H1 (cell line): ENCODE measurements at regions not wholly inside any gene's neighbourhood (a gene's known extent, or its start where the extent isn't known, plus 50 kb on each side); places are given as distances from the start of the nearest gene placed in this dataset.

ENCODE experiments used
- CTCF ChIA-PET: fragments of 300-600 bp; sonication (Branson Sonifier 250); formaldehyde crosslinking; loops from one replicate; lab custom pipeline; 2021; ENCODE audit not compliant: partially characterized antibody; lab: Charles Lee
- POLR2A ChIA-PET: fragments of 300-600 bp; sonication (Branson Sonifier 250); formaldehyde crosslinking; loops from one replicate; lab custom pipeline; 2021; ENCODE audit warnings: inconsistent platforms; ENCODE audit not compliant: partially characterized antibody; lab: Charles Lee
- DNase-seq, 2 experiments: peaks; one replicate each; pipeline versions ENCODE4 v3.0.0 to v3.0.0-alpha.2; 2010 to 2022; ENCODE audit warnings: low spot score in 2 of 2, low read depth in 1 of 2, mixed read lengths in 1 of 2
- FAIRE-seq: peaks from 2 replicates; lab custom pipeline; 2011; peaks lifted over from hg19 to GRCh38; lab: Jason Lieb, UNC
- H2AFZ ChIP-seq: 2 replicates; pipeline ENCODE4 v1.8.1; 2012; ENCODE audit warnings: low read length, inconsistent platforms
- H2AK5ac ChIP-seq: 2 replicates; pipeline ENCODE4 v1.6.1; 2013; ENCODE audit warnings: low read depth, low read length
- H2BK120ac ChIP-seq: replicated peaks from 2 replicates; pipeline ENCODE3; 2013; ENCODE audit warnings: low read depth, low read length, inconsistent platforms
- H2BK12ac ChIP-seq: 2 replicates; pipeline ENCODE4 v1.6.1; 2013; ENCODE audit warnings: low read depth, low read length
- H2BK15ac ChIP-seq: 2 replicates; pipeline ENCODE4 v1.6.1; 2013; ENCODE audit warnings: low read length
- H2BK20ac ChIP-seq: 2 replicates; pipeline ENCODE4 v1.6.1; 2013; ENCODE audit warnings: low read length
- H2BK5ac ChIP-seq: 2 replicates; pipeline ENCODE4 v1.6.1; 2013; ENCODE audit warnings: low read depth, low read length
- H3K14ac ChIP-seq: 2 replicates; pipeline ENCODE4 v1.6.1; 2013; ENCODE audit warnings: inconsistent platforms; ENCODE audit not compliant: insufficient read length
- H3K18ac ChIP-seq: 2 replicates; pipeline ENCODE4 v1.6.1; 2013; ENCODE audit warnings: low read length; ENCODE audit errors: extremely low read depth
- H3K23ac ChIP-seq: 2 replicates; pipeline ENCODE4 v1.6.1; 2013; ENCODE audit warnings: inconsistent platforms; ENCODE audit not compliant: insufficient read length
- H3K23me2 ChIP-seq: 2 replicates; pipeline ENCODE4 v1.6.1; 2013; ENCODE audit warnings: low read depth, low read length
- H3K27ac ChIP-seq: 2 replicates; pipeline ENCODE4 v1.6.1; 2011; ENCODE audit warnings: low read depth, low read length, inconsistent platforms
- H3K27me3 ChIP-seq, 4 experiments: replicated peaks in 1 of 4; 1 replicate in 1 of 4; 2 replicates in 3 of 4; pipeline versions ENCODE4 v1.6.1 to v1.8.1; 2011 to 2013; ENCODE audit warnings: low read length in 3 of 4, mild to moderate bottlenecking in 3 of 4, inconsistent platforms in 2 of 4, mixed read lengths in 2 of 4, moderate library complexity in 1 of 4; ENCODE audit not compliant: control insufficient read depth in 3 of 4, insufficient read depth in 3 of 4; ENCODE audit errors: extremely low read depth in 1 of 4
- H3K36me3 ChIP-seq, 4 experiments: 2 replicates each; pipeline versions ENCODE4 v1.6.1 to v1.8.1; 2011 to 2013; ENCODE audit warnings: mild to moderate bottlenecking in 4 of 4, low read length in 3 of 4, moderate library complexity in 2 of 4, control low read depth in 1 of 4, inconsistent platforms in 1 of 4; ENCODE audit not compliant: insufficient read depth in 4 of 4, control insufficient read depth in 2 of 4
- H3K4ac ChIP-seq: replicated peaks from 2 replicates; pipeline ENCODE3; 2013; ENCODE audit warnings: low read length, low read depth, mixed read lengths, inconsistent platforms; ENCODE audit not compliant: insufficient read length
- H3K4me1 ChIP-seq, 4 experiments: replicated peaks in 1 of 4; 1 replicate in 1 of 4; 2 replicates in 3 of 4; pipeline versions ENCODE4 v1.6.1 to v1.8.1; 2011 to 2013; ENCODE audit warnings: low read length in 3 of 4, inconsistent platforms in 2 of 4, mixed read lengths in 1 of 4; ENCODE audit not compliant: insufficient read depth in 4 of 4, control insufficient read depth in 3 of 4
- H3K4me2 ChIP-seq, 2 experiments: 2 replicates each; pipeline versions ENCODE4 v1.6.1 to v1.8.1; 2011 to 2013; ENCODE audit warnings: low read depth in 2 of 2, low read length in 2 of 2, control low read depth in 1 of 2, inconsistent platforms in 1 of 2, mild to moderate bottlenecking in 1 of 2; ENCODE audit not compliant: insufficient read depth in 1 of 2
- H3K4me3 ChIP-seq, 4 experiments: fragments of 200-600, 300-600 bp in 1 of 4; sonication (generic), shearing (Covaris generic), sonication (Bioruptor Twin) in 1 of 4; 2 replicates each; pipeline versions ENCODE4 v1.5.1 to v1.8.1; 2011 to 2016; ENCODE audit warnings: low read length in 4 of 4, low read depth in 3 of 4, control low read depth in 2 of 4, inconsistent platforms in 2 of 4, mild to moderate bottlenecking in 2 of 4, mixed read lengths in 1 of 4, moderate library complexity in 1 of 4; ENCODE audit not compliant: insufficient read depth in 2 of 4; ENCODE audit errors: extremely low read depth in 1 of 4
- H3K56ac ChIP-seq: replicated peaks from 2 replicates; pipeline ENCODE3; 2013; ENCODE audit warnings: low read depth, mild to moderate bottlenecking, mixed read lengths, low read length, inconsistent platforms; ENCODE audit not compliant: insufficient read length
- H3K79me1 ChIP-seq: 2 replicates; pipeline ENCODE4 v1.6.1; 2013; ENCODE audit warnings: low read depth, low read length, control low read depth
- H3K79me2 ChIP-seq, 2 experiments: 2 replicates each; pipeline versions ENCODE4 v1.6.1 to v1.8.1; 2012 to 2013; ENCODE audit warnings: low read length in 2 of 2, mild to moderate bottlenecking in 2 of 2, inconsistent platforms in 1 of 2; ENCODE audit not compliant: insufficient read depth in 2 of 2, control insufficient read depth in 1 of 2
- H3K9ac ChIP-seq, 4 experiments: replicated peaks in 1 of 4; 1 replicate in 1 of 4; 2 replicates in 3 of 4; pipeline versions ENCODE4 v1.6.1 to v1.8.1; 2011 to 2013; ENCODE audit warnings: low read depth in 3 of 4, low read length in 3 of 4, control low read depth in 2 of 4, mild to moderate bottlenecking in 2 of 4, moderate library complexity in 2 of 4, inconsistent platforms in 1 of 4; ENCODE audit errors: extremely low read depth in 1 of 4
- H3K9me3 ChIP-seq, 2 experiments: 2 replicates each; pipeline versions ENCODE4 v1.6.1 to v1.8.1; 2012 to 2013; ENCODE audit warnings: mild to moderate bottlenecking in 2 of 2, moderate library complexity in 2 of 2, control low read depth in 1 of 2, inconsistent platforms in 1 of 2, low read depth in 1 of 2, low read length in 1 of 2, mixed read lengths in 1 of 2; ENCODE audit not compliant: insufficient read depth in 2 of 2
- H4K20me1 ChIP-seq, 2 experiments: replicated peaks in 1 of 2; 2 replicates each; pipeline versions ENCODE3 to v1.8.1; 2011 to 2013; ENCODE audit warnings: inconsistent platforms in 2 of 2, low read length in 2 of 2, mild to moderate bottlenecking in 1 of 2; ENCODE audit not compliant: insufficient read depth in 2 of 2, control insufficient read depth in 1 of 2
- H4K5ac ChIP-seq: 2 replicates; pipeline ENCODE4 v1.6.1; 2013; ENCODE audit warnings: low read length, low read depth, mixed read lengths, inconsistent platforms; ENCODE audit not compliant: insufficient read length
- H4K8ac ChIP-seq: 2 replicates; pipeline ENCODE4 v1.8.0; 2013; ENCODE audit warnings: mild to moderate bottlenecking, moderate library complexity, low read length, inconsistent platforms; ENCODE audit not compliant: insufficient read depth; ENCODE audit errors: extremely low read depth
- H4K91ac ChIP-seq: replicated peaks from 2 replicates; pipeline ENCODE3; 2013; ENCODE audit warnings: low read length, mixed read lengths, inconsistent platforms; ENCODE audit not compliant: insufficient read length
- BACH1 ChIP-seq: IDR thresholded peaks from 2 replicates; pipeline ENCODE4 v1.6.1; 2012; ENCODE audit warnings: low read length, improper control_type of control experiment
- CEBPB ChIP-seq: IDR thresholded peaks from 2 replicates; pipeline ENCODE4 v1.6.1; 2012; ENCODE audit warnings: low read depth, low read length
- CHD2 ChIP-seq: IDR thresholded peaks from 2 replicates; pipeline ENCODE4 v1.6.1; 2012; ENCODE audit warnings: low read length, improper control_type of control experiment
- EGR1 ChIP-seq: IDR thresholded peaks from 2 replicates; pipeline ENCODE4 v1.6.1; 2011; ENCODE audit warnings: low read depth, low read length, borderline replicate concordance
- FOSL1 ChIP-seq: IDR thresholded peaks from 2 replicates; pipeline ENCODE4 v1.6.1; 2011; ENCODE audit warnings: mild to moderate bottlenecking, low read depth, low read length, moderate library complexity; ENCODE audit not compliant: insufficient read depth
- GTF2F1 ChIP-seq: IDR thresholded peaks from 2 replicates; pipeline ENCODE4 v1.6.1; 2012; ENCODE audit warnings: low read depth, low read length, improper control_type of control experiment, borderline replicate concordance
- KDM4A ChIP-seq: IDR thresholded peaks from one replicate; pipeline ENCODE4 v1.7.1; 2012; ENCODE audit warnings: low read depth, mild to moderate bottlenecking, moderate library complexity, low read length, inconsistent platforms; ENCODE audit not compliant: severe bottlenecking
- KDM5A ChIP-seq: fragments of 200-600 bp; IDR thresholded peaks from 2 replicates; pipeline ENCODE4 v1.7.1; 2012; ENCODE audit warnings: mild to moderate bottlenecking, low read length, inconsistent platforms, mixed read lengths
- NRF1 ChIP-seq: IDR thresholded peaks from 2 replicates; pipeline ENCODE4 v1.6.1; 2011; ENCODE audit warnings: mild to moderate bottlenecking, low read depth, low read length, improper control_type of control experiment
- POLR2AphosphoS5 ChIP-seq: IDR thresholded peaks from 2 replicates; pipeline ENCODE4 v1.6.1; 2011; ENCODE audit warnings: low read depth, low read length
- SP1 ChIP-seq: IDR thresholded peaks from 2 replicates; pipeline ENCODE4 v1.6.1; 2011; ENCODE audit warnings: low read depth, low read length
- SP2 ChIP-seq: IDR thresholded peaks from 2 replicates; pipeline ENCODE4 v1.6.1; 2012; ENCODE audit warnings: mild to moderate bottlenecking, low read length, inconsistent platforms
- SRF ChIP-seq: IDR thresholded peaks from 2 replicates; pipeline ENCODE4 v1.6.1; 2011; ENCODE audit warnings: mild to moderate bottlenecking, low read depth, low read length, moderate library complexity
- TEAD4 ChIP-seq: IDR thresholded peaks from 2 replicates; pipeline ENCODE4 v1.6.1; 2012; ENCODE audit warnings: low read depth, low read length, inconsistent platforms, mixed read lengths
- USF2 ChIP-seq: IDR thresholded peaks from 2 replicates; pipeline ENCODE4 v1.6.1; 2011; ENCODE audit warnings: low read length, improper control_type of control experiment
- ZNF274 ChIP-seq: IDR thresholded peaks from 2 replicates; pipeline ENCODE4 v1.7.0; 2012; ENCODE audit warnings: low read length, borderline replicate concordance; ENCODE audit errors: extremely low read depth
- WGBS, 2 experiments: shearing (Covaris generic) in 1 of 2; methylation state at CpG; one replicate each; pipeline versions ENCODE4 v1.1.6 to v1.1.7; 2013 to 2015; ENCODE audit warnings: low lambda C conversion rate in 2 of 2, mixed read lengths in 2 of 2, inconsistent platforms in 1 of 2, low coverage in 1 of 2, missing lambda C conversion rate in 1 of 2; ENCODE audit not compliant: insufficient replicate concordance in 2 of 2, insufficient coverage in 1 of 2, insufficient read length in 1 of 2; ENCODE audit errors: extremely low coverage in 1 of 2, missing lambda C conversion rate in 1 of 2; 5-methylcytosine and 5-hydroxymethylcytosine counted together

- FAIRE-seq (no peak), DNase-seq (no peak)
- H3K79me1 ChIP-seq, result no peaks in the 10 kb centered on the region
- POLR2A ChIA-PET, result no interaction called here
- H4K20me1 ChIP-seq, result no peaks in the 10 kb centered on the region
- no peak overlapping the region for H2AK5ac ChIP-seq
- no peak overlapping the region for H3K4ac ChIP-seq
- H3K18ac ChIP-seq, result no peak overlapping the region
- no peak overlapping the region for H2AFZ ChIP-seq
- peaks cover 6 to 11% (median 9%) of the 10 kb centered on the region in 4 experiments; a peak in 4 of 7 replicates for H3K4me1 ChIP-seq
- no peak overlapping the region for H2BK20ac ChIP-seq
- CTCF ChIA-PET, result no interaction called here
- H3K9ac ChIP-seq, result no peak overlapping the region
- H2BK12ac ChIP-seq, result no peak overlapping the region
- H3K36me3 ChIP-seq, result peaks cover 0 to 6% (median 0%) of the 10 kb centered on the region in 4 experiments; a peak in 1 of 8 replicates
- no peak overlapping the region for H4K91ac ChIP-seq
- H2BK5ac ChIP-seq, result no peak overlapping the region
- WGBS, 2 experiments, result 86% methylated on average over 2 of the region's 2 CpGs; no CpG with 5 or more reads in 1 of the 2 experiments
- no peak overlapping the region for H3K23ac ChIP-seq
- H3K27ac ChIP-seq, result no peak overlapping the region
- no peaks in the 10 kb centered on the region for H3K79me2 ChIP-seq
- no peak overlapping the region for H2BK15ac ChIP-seq
- no peak overlapping the region for H3K4me3 ChIP-seq
- no peak overlapping the region for H3K14ac ChIP-seq
- no peaks in the 10 kb centered on the region for H3K23me2 ChIP-seq
- H3K4me2 ChIP-seq, result no peak overlapping the region
- no peak overlapping the region for H4K5ac ChIP-seq
- H3K56ac ChIP-seq, result no peak overlapping the region
- peaks cover 0 to under 1% of the 10 kb centered on the region in 2 experiments; a peak in 1 of 4 replicates for H3K9me3 ChIP-seq
- H4K8ac ChIP-seq, result no peak overlapping the region
- no peak overlapping the region for H2BK120ac ChIP-seq
- H3K27me3 ChIP-seq, result no peaks in the 10 kb centered on the region
- no peak for TF ChIP-seq FOSL1
- no peak for TF ChIP-seq USF2
- no peak for TF ChIP-seq CEBPB
- TF ChIP-seq SP2, result no peak
- no peak for TF ChIP-seq GTF2F1
- TF ChIP-seq SP1, result no peak
- no peak for TF ChIP-seq SRF
- no peak for TF ChIP-seq CHD2
- no peak for TF ChIP-seq TEAD4
- TF ChIP-seq NRF1, result no peak
- no peak for TF ChIP-seq POLR2AphosphoS5
- no peak for TF ChIP-seq KDM4A
- TF ChIP-seq BACH1, result no peak
- TF ChIP-seq ZNF274, result no peak
- TF ChIP-seq KDM5A, result no peak
- TF ChIP-seq EGR1, result no peak
These were observed 79.4 kb upstream of the MAPK10 start for GRCh38 chr4:86439293-86439692.
